ENCODE measurements at regions not wholly inside any gene's neighbourhood (a gene's known extent, or its start where the extent isn't known, plus 50 kb on each side); places are given as distances from the start of the nearest gene placed in this dataset.

GRCh38 chr1:187417520-187417919 lies 588.8 kb downstream of the PLA2G4A start:
- Histone ChIP-seq H3K36me3 (no peaks in the 10 kb centered on the region), H3K4me1 (no peaks in the 10 kb centered on the region), H3K27me3 (no peaks in the 10 kb centered on the region), H3K9me3 (no peaks in the 10 kb centered on the region), H3K4me3 (no peak overlapping the region), H3K27ac (no peak overlapping the region)
- intact Hi-C loops (cut with DNase I), result no loop called here
- no peak for TF ChIP-seq POLR2A (IDR thresholded peaks at IDR 0.05)
- no peak for TF ChIP-seq CTCF (IDR thresholded peaks at IDR 0.05)
- WGBS (ENCODE audit: insufficient coverage, low coverage, low lambda C conversion rate, missing lambda C conversion rate), result 50% methylated on average over 2 of the region's 2 CpGs
- DNase-seq (no peak), ATAC-seq (no peak)

- no peak overlapping the region for H3K4me3 ChIP-seq
- intact Hi-C loops (cut with DNase I), result no loop called here
- H3K27me3 ChIP-seq, result no peaks in the 10 kb centered on the region
- DNase-seq, result no peak
- no peaks in the 10 kb centered on the region for H3K9me3 ChIP-seq
- no peak overlapping the region for H3K27ac ChIP-seq
- H3K4me1 ChIP-seq, result no peaks in the 10 kb centered on the region
- no peak for ATAC-seq
- 82% methylated on average over 1 of the region's 1 CpG for WGBS (ENCODE audit: insufficient coverage, low coverage, low lambda C conversion rate, missing lambda C conversion rate)
- H3K36me3 ChIP-seq, result no peaks in the 10 kb centered on the region
- TF ChIP-seq CTCF (IDR thresholded peaks at IDR 0.05), result no peak
- TF ChIP-seq POLR2A (IDR thresholded peaks at IDR 0.05), result no peak
Measured at GRCh38 chr1:187433598-187433997, 604.8 kb downstream of the PLA2G4A start.

- H3K27me3 ChIP-seq, result no peaks in the 10 kb centered on the region
- DNase-seq (no peak), ATAC-seq (no peak)
- intact Hi-C loops (cut with DNase I), result no loop called here
- H3K4me1 ChIP-seq, result no peaks in the 10 kb centered on the region
- WGBS (ENCODE audit: insufficient coverage, low coverage, low lambda C conversion rate, missing lambda C conversion rate), result 43% methylated on average over 3 of the region's 3 CpGs
- peaks cover 0 to 2% (median 0%) of the 10 kb centered on the region in 4 donors for H3K9me3 ChIP-seq
- no peak for TF ChIP-seq CTCF (IDR thresholded peaks at IDR 0.05)
- no peak for TF ChIP-seq POLR2A (IDR thresholded peaks at IDR 0.05)
- H3K4me3 ChIP-seq, result no peak overlapping the region
- H3K27ac ChIP-seq, result no peak overlapping the region
- H3K36me3 ChIP-seq, result no peaks in the 10 kb centered on the region
Measured at GRCh38 chr1:187442603-187443002, 613.9 kb downstream of the PLA2G4A start.

- Histone ChIP-seq H3K27ac (no peak overlapping the region), H3K9me3 (peaks cover 0 to 2% (median 0%) of the 10 kb centered on the region in 4 donors), H3K27me3 (no peaks in the 10 kb centered on the region), H3K4me3 (no peak overlapping the region), H3K36me3 (no peaks in the 10 kb centered on the region), H3K4me1 (no peaks in the 10 kb centered on the region)
- TF ChIP-seq POLR2A (IDR thresholded peaks at IDR 0.05) (no peak), CTCF (IDR thresholded peaks at IDR 0.05) (no peak)
- WGBS (ENCODE audit: insufficient coverage, low coverage, low lambda C conversion rate, missing lambda C conversion rate), result 62% methylated on average over 3 of the region's 3 CpGs
- no peak for ATAC-seq
- DNase-seq, result no peak
- intact Hi-C loops (cut with DNase I), result no loop called here
Measured at GRCh38 chr1:187443939-187444338, 615.2 kb downstream of the PLA2G4A start.

GRCh38 chr1:187445066-187445465 lies 616.3 kb downstream of the PLA2G4A start:
- Histone ChIP-seq H3K4me1 (no peaks in the 10 kb centered on the region), H3K36me3 (no peaks in the 10 kb centered on the region), H3K9me3 (peaks cover 0 to 2% (median 0%) of the 10 kb centered on the region in 4 donors), H3K27me3 (no peaks in the 10 kb centered on the region), H3K4me3 (no peak overlapping the region), H3K27ac (no peak overlapping the region)
- ATAC-seq (no peak), DNase-seq (no peak)
- 59% methylated on average over 2 of the region's 2 CpGs for WGBS (ENCODE audit: insufficient coverage, low coverage, low lambda C conversion rate, missing lambda C conversion rate)
- no peak for TF ChIP-seq CTCF (IDR thresholded peaks at IDR 0.05)
- TF ChIP-seq POLR2A (IDR thresholded peaks at IDR 0.05), result no peak
- intact Hi-C loops (cut with DNase I), result no loop called here

Measured in right lobe of liver (tissue), 6 donors.